Ovary (tissue), 3 donors: ENCODE measurements at regions not wholly inside any gene's neighbourhood (a gene's known extent, or its start where the extent isn't known, plus 50 kb on each side); places are given as distances from the start of the nearest gene placed in this dataset.

Experiments used
- CTCF ChIP-seq, 3 donors: fragments of 450-650 bp in 2 of 3; fragments of 200-600 bp in 1 of 3; IDR thresholded peaks; one replicate each; pipeline versions ENCODE4 v1.5.1 to v1.8.0; 2016 to 2022; ENCODE audit warnings: antibody characterized with exemption in 3 of 3, mild to moderate bottlenecking in 1 of 3
- EP300 ChIP-seq: sonication (generic); formaldehyde crosslinking; IDR thresholded peaks from one replicate; pipeline ENCODE4 v1.6.1; 2017; ENCODE audit warnings: antibody characterized with exemption
- donor health status: DM: no; HTN: no; CAD: no.

GRCh38 chrX:140346729-140347128, 158.1 kb downstream of the SOX3 start:
- TF ChIP-seq EP300 (no peak), CTCF (IDR thresholded peaks at IDR 0.05) (no peak)
